HCT116 (cell line): ENCODE measurements at regions not wholly inside any gene's neighbourhood (a gene's known extent, or its start where the extent isn't known, plus 50 kb on each side); places are given as distances from the start of the nearest gene placed in this dataset.

ENCODE experiments used
- ATAC-seq: fragments of 200-7000 bp; cut with Tn5 transposase; 2 replicates; pipeline ENCODE4 v1.9.1; 2020; ENCODE audit warnings: mild to moderate bottlenecking, moderate library complexity
- BruUV-seq: library from RNA; stranded (reverse); fragments of 400-500 nt; replicated peaks from 2 replicates; lab custom pipeline; 2021; lab: Mats Ljungman, UMichigan
- CTCF ChIA-PET: fragments of 300-600 bp; sonication (Branson Sonifier 250); formaldehyde crosslinking; loops from one replicate; lab custom pipeline; 2021; ENCODE audit warnings: antibody characterized with exemption; lab: Charles Lee
- POLR2A ChIA-PET: fragments of 300-600, 350-600 bp; sonication (Branson Sonifier 250); formaldehyde crosslinking; loops from one replicate; lab custom pipeline; 2021; ENCODE audit warnings: antibody characterized with exemption; lab: Charles Lee
- RAD21 ChIA-PET, 2 experiments: fragments of 300-600 bp; sonication (Branson Sonifier 250); formaldehyde crosslinking; loops; one replicate each; lab custom pipeline; 2023; ENCODE audit warnings: low total read pairs in 2 of 2; ENCODE audit not compliant: uncharacterized antibody in 2 of 2, unreplicated experiment in 2 of 2, low non-redundant PET in 1 of 2; lab: Charles Lee
- DNase-seq: peaks from one replicate; pipeline ENCODE4 v3.0.0-alpha.2; 2010; ENCODE audit warnings: low read depth, low spot score
- H2AFZ ChIP-seq: fragments of 200-600 bp; shearing (Covaris generic), sonication (generic); 2 replicates; pipeline ENCODE4 v1.6.1; 2017; ENCODE audit warnings: low read depth, mixed run types, mixed read lengths, antibody characterized with exemption, low read length; ENCODE audit not compliant: poor library complexity, severe bottlenecking
- H3K27ac ChIP-seq: 2 replicates; pipeline ENCODE4 v1.5.1; 2012; ENCODE audit warnings: low read depth, low read length
- H3K27me3 ChIP-seq: fragments of 200-600 bp; sonication (generic); 2 replicates; pipeline ENCODE4 v1.6.1; 2016; ENCODE audit warnings: mixed run types, low read length, mixed read lengths; ENCODE audit not compliant: insufficient read depth
- H3K36me3 ChIP-seq, 2 experiments: fragments of 200-500 bp in 1 of 2; fragments of 200-600 bp in 1 of 2; sonication (Bioruptor generic) in 1 of 2; sonication (generic) in 1 of 2; 2 replicates each; pipeline versions ENCODE4 v1.5.1 to v1.6.1; 2014 to 2016; ENCODE audit warnings: low read length in 2 of 2, inconsistent platforms in 1 of 2, mixed read lengths in 1 of 2, mixed run types in 1 of 2; ENCODE audit not compliant: insufficient read depth in 2 of 2, control insufficient read depth in 1 of 2
- H3K4me1 ChIP-seq, 2 experiments: fragments of 200-600 bp in 1 of 2; sonication (generic) in 1 of 2; 2 replicates each; pipeline versions ENCODE4 v1.5.1 to v1.6.1; 2012 to 2017; ENCODE audit warnings: low read length in 2 of 2, inconsistent platforms in 1 of 2, mild to moderate bottlenecking in 1 of 2, mixed read lengths in 1 of 2, mixed run types in 1 of 2, moderate library complexity in 1 of 2; ENCODE audit not compliant: insufficient read depth in 2 of 2, control insufficient read depth in 1 of 2
- H3K4me2 ChIP-seq: fragments of 200-600 bp; sonication (generic); 2 replicates; pipeline ENCODE4 v1.6.1; 2017; ENCODE audit warnings: mixed run types, low read length, mixed read lengths
- H3K4me3 ChIP-seq, 2 experiments: fragments of 200-600 bp in 1 of 2; sonication (generic) in 1 of 2; replicated peaks in 1 of 2; 2 replicates each; pipeline ENCODE4 v1.5.1; 2011 to 2016; ENCODE audit warnings: low read length in 2 of 2, control low read depth in 1 of 2, low read depth in 1 of 2, mild to moderate bottlenecking in 1 of 2, mixed read lengths in 1 of 2, mixed run types in 1 of 2
- H3K79me2 ChIP-seq: fragments of 200-600 bp; sonication (generic); 2 replicates; pipeline ENCODE4 v1.6.1; 2017; ENCODE audit warnings: mild to moderate bottlenecking, mixed run types, low read length, moderate library complexity, mixed read lengths; ENCODE audit not compliant: insufficient read depth
- H3K9ac ChIP-seq: fragments of 200-600 bp; sonication (generic); 2 replicates; pipeline ENCODE4 v1.6.1; 2016; ENCODE audit warnings: low read length, mixed read lengths
- H3K9me2 ChIP-seq: fragments of 200-600 bp; sonication (generic), shearing (Covaris generic); 2 replicates; pipeline ENCODE4 v1.6.1; 2017; ENCODE audit warnings: mixed run types, mild to moderate bottlenecking, moderate library complexity; ENCODE audit not compliant: insufficient read depth
- H3K9me3 ChIP-seq, 2 experiments: fragments of 200-500 bp in 1 of 2; fragments of 200-600 bp in 1 of 2; sonication (Bioruptor generic) in 1 of 2; sonication (generic) in 1 of 2; 2 replicates each; pipeline ENCODE4 v1.6.1; 2014 to 2017; ENCODE audit warnings: low read length in 2 of 2, mixed read lengths in 2 of 2, inconsistent platforms in 1 of 2, low read depth in 1 of 2, mild to moderate bottlenecking in 1 of 2, mixed run types in 1 of 2, moderate library complexity in 1 of 2; ENCODE audit not compliant: control insufficient read depth in 1 of 2, insufficient read depth in 1 of 2
- H4K20me1 ChIP-seq: fragments of 200-600 bp; sonication (generic), shearing (Covaris generic); 2 replicates; pipeline ENCODE4 v1.6.1; 2017; ENCODE audit warnings: mixed run types, mild to moderate bottlenecking, moderate library complexity; ENCODE audit not compliant: insufficient read depth
- CEBPB ChIP-seq: IDR thresholded peaks from 2 replicates; pipeline ENCODE4 v1.6.1; 2012; ENCODE audit warnings: low read depth
- ELF1 ChIP-seq: IDR thresholded peaks from 2 replicates; pipeline ENCODE4 v1.6.1; 2012; ENCODE audit warnings: low read depth, borderline replicate concordance
- EZH2 ChIP-seq: fragments of 200-600 bp; sonication (generic); IDR thresholded peaks from 2 replicates; pipeline ENCODE4 v1.6.1; 2017; ENCODE audit warnings: antibody characterized with exemption, mixed run types
- MAX ChIP-seq: IDR thresholded peaks from 2 replicates; pipeline ENCODE4 v1.6.1; 2012
- SP1 ChIP-seq: IDR thresholded peaks from 2 replicates; pipeline ENCODE4 v1.6.1; 2012; ENCODE audit warnings: low read depth
- SRF ChIP-seq: IDR thresholded peaks from 2 replicates; pipeline ENCODE4 v1.6.1; 2012; ENCODE audit warnings: low read depth
- ZNF274 ChIP-seq: fragments of 200-500 bp; sonication (Bioruptor generic); IDR thresholded peaks from 2 replicates; pipeline ENCODE4 v1.6.1; 2014; ENCODE audit warnings: mild to moderate bottlenecking, low read depth, low read length, inconsistent platforms
- intact Hi-C: fragments of 100-400 bp; cut with micrococcal nuclease; formaldehyde crosslinking; loops from 2 replicates; pipeline ENCODE4 v1.10.0; 2022

DNA sequence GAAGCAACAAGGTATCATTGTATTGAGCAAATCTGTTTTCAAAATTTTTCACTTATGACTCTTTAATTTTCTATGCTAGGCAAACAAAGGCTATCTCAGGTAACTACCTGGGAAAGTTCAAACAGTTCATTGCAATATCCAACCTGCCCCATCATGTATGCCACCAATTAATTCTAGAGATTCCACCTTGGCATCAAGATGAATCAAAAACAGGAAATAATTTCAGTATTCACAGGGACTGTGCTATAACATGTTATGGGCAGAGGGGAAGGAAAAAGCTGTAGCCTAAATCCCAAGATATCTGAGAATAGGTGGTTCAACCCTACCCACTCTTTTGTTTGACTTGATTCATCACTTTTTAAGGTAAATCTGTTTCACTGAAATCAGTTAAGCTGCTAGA lies 67.5 kb upstream of the SH3GLB1 start:
- H3K79me2 ChIP-seq = no peaks in the 10 kb centered on the region
- no peak overlapping the region for H3K9ac ChIP-seq
- H3K4me2 ChIP-seq = no peak overlapping the region
- ChIA-PET RAD21 (no interaction called here), POLR2A (no interaction called here), CTCF (no interaction called here)
- TF ChIP-seq ELF1 (no peak), CEBPB (no peak), EZH2 (no peak), SRF (no peak), ZNF274 (no peak), SP1 (no peak)
- H4K20me1 ChIP-seq = no peaks in the 10 kb centered on the region
- no peak for DNase-seq
- H3K36me3 ChIP-seq = no peaks in the 10 kb centered on the region
- no peaks in the 10 kb centered on the region for H3K9me2 ChIP-seq
- H3K27ac ChIP-seq = no peak overlapping the region
- intact Hi-C loops = no loop called here
- H3K4me1 ChIP-seq = no peaks in the 10 kb centered on the region
- BruUV-seq = no TSS peak
- no peaks in the 10 kb centered on the region for H3K27me3 ChIP-seq
- no peak for ATAC-seq
- no peak overlapping the region for H3K4me3 ChIP-seq
- no peak overlapping the region for H2AFZ ChIP-seq
- H3K9me3 ChIP-seq = no peaks in the 10 kb centered on the region

- no peak overlapping the region for H2AFZ ChIP-seq
- H3K79me2 ChIP-seq = no peaks in the 10 kb centered on the region
- ATAC-seq (no peak), DNase-seq (no peak)
- no peaks in the 10 kb centered on the region for H3K9me3 ChIP-seq
- RAD21 ChIA-PET = no interaction called here
- H3K4me1 ChIP-seq = no peaks in the 10 kb centered on the region
- CTCF ChIA-PET = no interaction called here
- TF ChIP-seq MAX = no peak
- no peak overlapping the region for H3K4me3 ChIP-seq
- H3K36me3 ChIP-seq = no peaks in the 10 kb centered on the region
- no peaks in the 10 kb centered on the region for H3K27me3 ChIP-seq
- H4K20me1 ChIP-seq = no peaks in the 10 kb centered on the region; the same call in 1 of the 2 replicates
- H3K4me2 ChIP-seq = no peak overlapping the region
- POLR2A ChIA-PET = no interaction called here
- intact Hi-C loops = no loop called here
- no TSS peak for BruUV-seq
- no peak overlapping the region for H3K9ac ChIP-seq
- H3K9me2 ChIP-seq = no peaks in the 10 kb centered on the region
- no peak overlapping the region for H3K27ac ChIP-seq
Observed at GRCh38 chr1:86640161-86640670, 64.2 kb upstream of the SH3GLB1 start.
